Mesodermal cell (in vitro differentiated cells): ENCODE measurements at regions not wholly inside any gene's neighbourhood (a gene's known extent, or its start where the extent isn't known, plus 50 kb on each side); places are given as distances from the start of the nearest gene placed in this dataset.

Experiments
- H3K27ac ChIP-seq: 2 replicates; pipeline ENCODE4 v1.7.0; 2013; ENCODE audit warnings: mild to moderate bottlenecking, low read depth, low read length, moderate library complexity; ENCODE audit not compliant: severe bottlenecking
- H3K36me3 ChIP-seq: 2 replicates; pipeline ENCODE4 v1.7.1; 2013; ENCODE audit warnings: mild to moderate bottlenecking, low read length, moderate library complexity; ENCODE audit not compliant: control insufficient read depth, insufficient read depth
- H3K4me1 ChIP-seq: one replicate; pipeline ENCODE4 v1.7.1; 2013; ENCODE audit warnings: mild to moderate bottlenecking, low read length; ENCODE audit not compliant: insufficient read depth, control insufficient read depth, poor library complexity, severe bottlenecking
- H3K4me3 ChIP-seq: 2 replicates; pipeline ENCODE4 v1.7.0; 2013; ENCODE audit warnings: low read length, control low read depth, mild to moderate bottlenecking; ENCODE audit not compliant: insufficient read depth, poor library complexity, severe bottlenecking; ENCODE audit errors: extremely low read depth
- H3K9me3 ChIP-seq: 2 replicates; pipeline ENCODE4 v1.7.1; 2013; ENCODE audit warnings: mild to moderate bottlenecking, low read length, moderate library complexity; ENCODE audit not compliant: control insufficient read depth
- WGBS, 2 experiments: methylation state at CpG; one replicate each; pipeline ENCODE4 v1.1.5; 2013; ENCODE audit warnings: missing lambda C conversion rate in 2 of 2; ENCODE audit not compliant: insufficient coverage in 2 of 2; 5-methylcytosine and 5-hydroxymethylcytosine counted together

- Histone ChIP-seq H3K4me1 (peaks cover 10% of the 10 kb centered on the region), H3K27ac (no peak overlapping the region)
Observed at GRCh38 chr1:239590556-239590955, 204.2 kb downstream of the CHRM3 start.

GRCh38 chr1:239593527-239593926 is 207.2 kb downstream of the CHRM3 start:
- H3K36me3 ChIP-seq: no peaks in the 10 kb centered on the region
- peaks cover 10% of the 10 kb centered on the region for H3K4me1 ChIP-seq
- no peak overlapping the region for H3K4me3 ChIP-seq
- 83 to 89% methylated on average over 3 of the region's 4 CpGs for WGBS, 2 experiments
- no peak overlapping the region for H3K27ac ChIP-seq
- no peaks in the 10 kb centered on the region for H3K9me3 ChIP-seq

More at GRCh38 chr1:239590556-239590955, 204.2 kb downstream of the CHRM3 start:
- Histone ChIP-seq H3K9me3 (no peaks in the 10 kb centered on the region), H3K4me3 (no peak overlapping the region), H3K36me3 (no peaks in the 10 kb centered on the region)

- H3K36me3 ChIP-seq: no peaks in the 10 kb centered on the region
- H3K9me3 ChIP-seq: no peaks in the 10 kb centered on the region
- no peak overlapping the region for H3K4me3 ChIP-seq
- no peak overlapping the region for H3K27ac ChIP-seq
- no peaks in the 10 kb centered on the region for H3K4me1 ChIP-seq
Observed at GRCh38 chr1:239600588-239600987, 214.2 kb downstream of the CHRM3 start.

DNA sequence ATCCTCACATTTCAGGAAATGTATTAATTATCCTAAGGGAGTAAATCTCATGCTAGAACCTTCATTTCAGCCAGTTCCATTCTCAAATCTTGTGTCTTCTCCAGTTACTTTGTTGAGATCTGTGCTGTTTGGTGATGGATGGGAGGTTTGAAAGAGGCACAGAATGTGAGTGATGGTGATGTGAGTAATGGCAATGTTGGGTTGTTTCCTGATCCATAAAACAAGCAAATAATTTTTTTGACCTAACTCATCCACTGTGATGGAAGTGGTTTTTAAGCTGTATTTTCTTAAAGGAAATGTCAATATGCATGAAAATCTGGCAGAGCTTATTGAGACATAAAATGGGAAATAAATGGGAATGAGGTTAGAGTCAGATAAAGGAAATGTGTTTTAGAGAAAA is 214.7 kb downstream of the CHRM3 start:
- H3K27ac ChIP-seq: no peak overlapping the region
- H3K9me3 ChIP-seq: no peaks in the 10 kb centered on the region
- no peaks in the 10 kb centered on the region for H3K4me1 ChIP-seq
- H3K36me3 ChIP-seq: no peaks in the 10 kb centered on the region
- no peak overlapping the region for H3K4me3 ChIP-seq

GRCh38 chr1:239603530-239603929 is 217.2 kb downstream of the CHRM3 start:
- Histone ChIP-seq H3K4me1 (peaks cover 4% of the 10 kb centered on the region), H3K27ac (no peak overlapping the region), H3K4me3 (no peak overlapping the region), H3K9me3 (no peaks in the 10 kb centered on the region), H3K36me3 (no peaks in the 10 kb centered on the region)
- no CpG with 5 or more reads among the region's 3 CpGs for WGBS, 2 experiments

- Histone ChIP-seq H3K36me3 (no peaks in the 10 kb centered on the region), H3K9me3 (no peaks in the 10 kb centered on the region), H3K4me3 (no peak overlapping the region), H3K27ac (no peak overlapping the region), H3K4me1 (peaks cover 4% of the 10 kb centered on the region)
- WGBS, 2 experiments: 29 to 57% methylated on average over 1 of the region's 2 CpGs
Observed at GRCh38 chr1:239606850-239607400, 220.6 kb downstream of the CHRM3 start.

- H3K27ac ChIP-seq: no peak overlapping the region
- WGBS, 2 experiments: 83 to 89% methylated on average over 4 to 5 of the region's 6 CpGs
- H3K4me3 ChIP-seq: no peak overlapping the region
- no peaks in the 10 kb centered on the region for H3K36me3 ChIP-seq
- H3K4me1 ChIP-seq: peaks cover 4% of the 10 kb centered on the region
- no peaks in the 10 kb centered on the region for H3K9me3 ChIP-seq
Observed at GRCh38 chr1:239608469-239608868, 222.1 kb downstream of the CHRM3 start.

DNA sequence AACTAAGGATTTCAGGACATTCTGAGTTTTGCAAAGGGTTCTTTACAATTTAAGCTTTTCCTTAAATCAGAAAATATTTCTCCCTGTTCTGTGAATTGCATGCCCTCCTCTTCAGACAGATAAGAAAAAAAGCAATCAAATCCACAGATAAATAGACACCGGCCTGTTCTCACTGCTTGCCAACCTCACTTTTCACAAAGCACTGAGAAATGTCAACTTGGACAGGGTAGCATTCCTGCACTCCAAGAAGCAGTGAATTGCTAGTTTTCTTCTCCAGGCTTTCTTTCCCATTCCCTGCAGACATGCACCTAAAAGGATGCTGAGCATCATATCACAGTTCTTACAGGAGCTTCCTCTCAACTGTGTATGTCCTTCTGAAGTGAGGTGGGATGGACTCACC is 226.0 kb downstream of the CHRM3 start:
- Histone ChIP-seq H3K4me1 (peaks cover 4% of the 10 kb centered on the region), H3K4me3 (no peak overlapping the region), H3K27ac (no peak overlapping the region), H3K9me3 (no peaks in the 10 kb centered on the region), H3K36me3 (no peaks in the 10 kb centered on the region)
- 86% methylated on average over 1 of the region's 1 CpG; no CpG with 5 or more reads in 1 of the 2 experiments for WGBS, 2 experiments

- Histone ChIP-seq H3K9me3 (no peaks in the 10 kb centered on the region), H3K4me1 (peaks cover 4% of the 10 kb centered on the region), H3K4me3 (no peak overlapping the region), H3K36me3 (no peaks in the 10 kb centered on the region), H3K27ac (no peak overlapping the region)
- no CpG with 5 or more reads among the region's 1 CpG for WGBS, 2 experiments
Observed at GRCh38 chr1:239616673-239617072, 230.3 kb downstream of the CHRM3 start.

- no peak overlapping the region for H3K4me3 ChIP-seq
- no peak overlapping the region for H3K27ac ChIP-seq
- peaks cover 4% of the 10 kb centered on the region for H3K4me1 ChIP-seq
- no peaks in the 10 kb centered on the region for H3K36me3 ChIP-seq
- H3K9me3 ChIP-seq: no peaks in the 10 kb centered on the region
- no CpG with 5 or more reads among the region's 6 CpGs for WGBS, 2 experiments
Observed at GRCh38 chr1:239617259-239617658, 230.9 kb downstream of the CHRM3 start.

GRCh38 chr1:239617731-239618130 is 231.4 kb downstream of the CHRM3 start:
- WGBS, 2 experiments: 82 to 83% methylated on average over 2 to 4 of the region's 5 CpGs
- H3K27ac ChIP-seq: no peak overlapping the region
- no peaks in the 10 kb centered on the region for H3K36me3 ChIP-seq
- H3K4me1 ChIP-seq: peaks cover 4% of the 10 kb centered on the region
- no peaks in the 10 kb centered on the region for H3K9me3 ChIP-seq
- no peak overlapping the region for H3K4me3 ChIP-seq
